Bone marrow (tissue), 2 donors: ENCODE measurements at regions not wholly inside any gene's neighbourhood (a gene's known extent, or its start where the extent isn't known, plus 50 kb on each side); places are given as distances from the start of the nearest gene placed in this dataset.

Experiments
- DNase-seq, 2 donors: peaks; one replicate each; lab custom pipeline; 2025; lab: John Stamatoyannopoulos, UW

GRCh38 chr20:6886065-6886729 is 118.7 kb downstream of the BMP2 start:
- no peak for DNase-seq

GRCh38 chr20:6887966-6888365 is 120.5 kb downstream of the BMP2 start:
- no peak for DNase-seq

- no peak for DNase-seq
Observed at GRCh38 chr20:6888736-6889395, 121.4 kb downstream of the BMP2 start.

- no peak for DNase-seq
Observed at GRCh38 chr20:6892724-6893123, 125.2 kb downstream of the BMP2 start.

GRCh38 chr20:6898928-6899327 is 131.4 kb downstream of the BMP2 start:
- DNase-seq = no peak

GRCh38 chr20:6906871-6907270 is 139.4 kb downstream of the BMP2 start:
- DNase-seq = no peak

GRCh38 chr20:6908673-6909072 is 141.2 kb downstream of the BMP2 start:
- no peak for DNase-seq

GRCh38 chr20:6909608-6910007 is 142.1 kb downstream of the BMP2 start:
- DNase-seq = no peak

GRCh38 chr20:6914986-6915385 is 147.5 kb downstream of the BMP2 start:
- DNase-seq = no peak

GRCh38 chr20:6916938-6917337 is 149.5 kb downstream of the BMP2 start:
- no peak for DNase-seq

- DNase-seq = no peak
Observed at GRCh38 chr20:6919792-6920468, 152.4 kb downstream of the BMP2 start.

- no peak for DNase-seq
Observed at GRCh38 chr20:6920991-6921613, 153.6 kb downstream of the BMP2 start.

GRCh38 chr20:6921717-6922386 is 154.4 kb downstream of the BMP2 start:
- DNase-seq = no peak

- DNase-seq = no peak
Observed at GRCh38 chr20:6924681-6925080, 157.2 kb downstream of the BMP2 start.

- no peak for DNase-seq
Observed at GRCh38 chr20:6925744-6926278, 158.3 kb downstream of the BMP2 start.

- no peak for DNase-seq
Observed at GRCh38 chr20:6940048-6940447, 172.6 kb downstream of the BMP2 start.

- DNase-seq = no peak
Observed at GRCh38 chr20:6940876-6941275, 173.4 kb downstream of the BMP2 start.

GRCh38 chr20:6941571-6941970 is 174.1 kb downstream of the BMP2 start:
- DNase-seq = no peak

- no peak for DNase-seq
Observed at GRCh38 chr20:6942266-6942665, 174.8 kb downstream of the BMP2 start.

GRCh38 chr20:6944292-6944691 is 176.8 kb downstream of the BMP2 start:
- DNase-seq = no peak

GRCh38 chr20:6953611-6954010 is 186.1 kb downstream of the BMP2 start:
- DNase-seq = no peak

- DNase-seq = no peak
Observed at GRCh38 chr20:6954219-6954618, 186.7 kb downstream of the BMP2 start.
